Vagina (tissue), 2 donors: ENCODE measurements at regions not wholly inside any gene's neighbourhood (a gene's known extent, or its start where the extent isn't known, plus 50 kb on each side); places are given as distances from the start of the nearest gene placed in this dataset.

Source experiments
- DNase-seq, 2 donors: peaks; one replicate each; pipeline ENCODE4 v3.0.0-alpha.2; 2017; ENCODE audit errors: extremely low spot score in 2 of 2
- H3K27ac ChIP-seq: fragments of 200-600 bp; sonication (generic); one replicate; pipeline ENCODE4 v1.5.1; 2019
- H3K27me3 ChIP-seq: fragments of 200-600 bp; sonication (generic); one replicate; pipeline ENCODE4 v1.5.1; 2019
- H3K36me3 ChIP-seq, 2 donors: fragments of 200-600 bp; sonication (generic); one replicate each; pipeline ENCODE4 v1.5.1; 2017 to 2019
- H3K4me1 ChIP-seq: fragments of 200-600 bp; sonication (generic); one replicate; pipeline ENCODE4 v1.5.1; 2019
- H3K4me3 ChIP-seq, 2 donors: fragments of 200-600 bp; sonication (generic); 1 replicate in 1 of 2; 2 replicates in 1 of 2; pipeline ENCODE4 v1.5.1; 2016 to 2019
- H3K9me3 ChIP-seq: fragments of 200-600 bp; sonication (generic); one replicate; pipeline ENCODE4 v1.5.1; 2019
- POLR2A ChIP-seq, 2 donors: fragments of 450-650 bp; IDR thresholded peaks; one replicate each; pipeline ENCODE4 v1.6.1; 2017; ENCODE audit warnings: antibody characterized with exemption in 2 of 2, mild to moderate bottlenecking in 2 of 2, moderate library complexity in 2 of 2
- POLR2AphosphoS5 ChIP-seq, 2 donors: sonication (generic); formaldehyde crosslinking; IDR thresholded peaks; one replicate each; pipeline ENCODE4 v1.9.0; 2017; ENCODE audit warnings: antibody characterized with exemption in 2 of 2, mild to moderate bottlenecking in 2 of 2, low read depth in 1 of 2; ENCODE audit not compliant: insufficient read depth in 1 of 2
- intact Hi-C: fragments of 100-400 bp; cut with DNase I; formaldehyde crosslinking; loops from one replicate; pipeline ENCODE4 v1.15.1; 2023
- TF ChIP-seq, protein P1 (sequence below), 3 experiments: fragments of 450-650 bp in 2 of 3; fragments of 200-600 bp in 1 of 3; sonication (generic) in 1 of 3; IDR thresholded peaks; one replicate each; pipeline ENCODE4 v1.5.1; 2017 to 2019; ENCODE audit warnings: antibody characterized with exemption in 3 of 3, mild to moderate bottlenecking in 2 of 3, moderate library complexity in 2 of 3

DNA sequence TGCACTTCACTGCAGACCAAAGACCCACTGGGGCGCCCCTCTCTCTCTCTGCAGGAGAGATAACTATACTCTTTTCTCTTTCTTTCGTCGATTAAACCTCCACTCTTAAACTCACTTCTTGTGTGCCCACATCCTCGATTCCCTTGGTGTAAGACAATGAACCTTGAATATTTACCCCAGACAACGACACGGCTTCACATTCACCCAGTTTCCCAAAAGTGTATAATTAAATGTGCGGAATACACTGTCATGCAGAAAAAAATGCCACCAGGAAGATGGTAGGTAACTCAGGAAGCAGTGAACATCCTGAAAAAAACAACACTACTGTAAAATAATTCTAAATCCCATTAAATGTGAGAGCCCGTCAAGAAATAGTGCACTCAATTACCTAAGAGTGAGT is 882.2 kb downstream of the TYW1 start:
- H3K27me3 ChIP-seq = no peaks in the 10 kb centered on the region
- no peak for DNase-seq
- intact Hi-C loops = no loop called here
- no peaks in the 10 kb centered on the region for H3K36me3 ChIP-seq
- H3K4me1 ChIP-seq = no peaks in the 10 kb centered on the region
- H3K9me3 ChIP-seq = no peaks in the 10 kb centered on the region
- no peak overlapping the region for H3K27ac ChIP-seq
- TF ChIP-seq POLR2AphosphoS5 (IDR thresholded peaks at IDR 0.05; ENCODE audit: insufficient read depth in 1 of 2, low read depth in 1 of 2) (no peak), POLR2A (IDR thresholded peaks at IDR 0.05) (no peak)
- TF ChIP-seq, protein P1, sequence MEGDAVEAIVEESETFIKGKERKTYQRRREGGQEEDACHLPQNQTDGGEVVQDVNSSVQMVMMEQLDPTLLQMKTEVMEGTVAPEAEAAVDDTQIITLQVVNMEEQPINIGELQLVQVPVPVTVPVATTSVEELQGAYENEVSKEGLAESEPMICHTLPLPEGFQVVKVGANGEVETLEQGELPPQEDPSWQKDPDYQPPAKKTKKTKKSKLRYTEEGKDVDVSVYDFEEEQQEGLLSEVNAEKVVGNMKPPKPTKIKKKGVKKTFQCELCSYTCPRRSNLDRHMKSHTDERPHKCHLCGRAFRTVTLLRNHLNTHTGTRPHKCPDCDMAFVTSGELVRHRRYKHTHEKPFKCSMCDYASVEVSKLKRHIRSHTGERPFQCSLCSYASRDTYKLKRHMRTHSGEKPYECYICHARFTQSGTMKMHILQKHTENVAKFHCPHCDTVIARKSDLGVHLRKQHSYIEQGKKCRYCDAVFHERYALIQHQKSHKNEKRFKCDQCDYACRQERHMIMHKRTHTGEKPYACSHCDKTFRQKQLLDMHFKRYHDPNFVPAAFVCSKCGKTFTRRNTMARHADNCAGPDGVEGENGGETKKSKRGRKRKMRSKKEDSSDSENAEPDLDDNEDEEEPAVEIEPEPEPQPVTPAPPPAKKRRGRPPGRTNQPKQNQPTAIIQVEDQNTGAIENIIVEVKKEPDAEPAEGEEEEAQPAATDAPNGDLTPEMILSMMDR (IDR thresholded peaks at IDR 0.05) = no peak
- no peak overlapping the region for H3K4me3 ChIP-seq

DNA sequence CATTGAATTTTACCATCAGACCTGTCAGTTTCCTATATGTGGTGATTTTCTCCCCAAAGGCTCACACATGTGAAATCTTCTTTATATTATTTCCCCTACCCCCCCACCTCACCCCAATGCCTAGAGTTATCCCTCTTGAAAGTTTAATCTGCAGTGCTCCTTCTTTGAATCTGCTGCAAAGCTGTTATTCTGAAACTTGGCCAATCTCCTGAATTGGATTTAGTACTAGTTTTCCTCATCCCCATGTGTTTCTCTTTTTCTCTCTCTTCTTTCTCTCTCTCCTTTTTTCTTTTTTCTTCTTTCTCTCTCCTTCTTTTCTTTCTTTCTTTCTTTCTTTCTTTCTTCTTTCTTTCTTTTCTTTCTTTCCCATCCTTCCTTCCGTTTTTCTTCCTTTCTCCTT is 886.2 kb downstream of the TYW1 start:
- H3K36me3 ChIP-seq = no peaks in the 10 kb centered on the region
- H3K27me3 ChIP-seq = no peaks in the 10 kb centered on the region
- H3K27ac ChIP-seq = no peak overlapping the region
- no peak overlapping the region for H3K4me3 ChIP-seq
- TF ChIP-seq, protein P1 (IDR thresholded peaks at IDR 0.05) = no peak
- no peak for TF ChIP-seq POLR2A (IDR thresholded peaks at IDR 0.05)
- TF ChIP-seq POLR2AphosphoS5 (IDR thresholded peaks at IDR 0.05; ENCODE audit: insufficient read depth in 1 of 2, low read depth in 1 of 2) = no peak
- H3K4me1 ChIP-seq = no peaks in the 10 kb centered on the region
- intact Hi-C loops = no loop called here
- no peaks in the 10 kb centered on the region for H3K9me3 ChIP-seq
- no peak for DNase-seq

DNA sequence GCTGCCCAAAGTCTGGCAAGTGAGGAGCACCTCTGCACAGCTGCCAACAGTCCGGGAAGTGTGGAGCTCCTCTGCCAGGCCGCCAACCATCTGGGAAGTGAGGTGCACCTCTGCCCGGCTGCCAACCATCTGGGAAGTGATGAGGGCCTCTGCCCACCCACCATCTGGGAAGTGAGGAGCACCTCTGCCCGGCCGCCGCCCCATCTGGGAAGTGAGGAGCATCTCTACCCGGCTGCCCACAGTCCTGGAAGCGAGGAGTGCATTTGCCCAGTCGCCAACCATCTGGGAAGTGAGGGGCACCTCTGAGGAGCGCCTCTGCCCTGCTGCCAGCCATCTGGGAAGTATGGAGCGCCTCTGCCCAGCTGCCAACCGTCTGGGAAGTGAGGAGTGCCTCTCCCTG is 893.7 kb downstream of the TYW1 start:
- intact Hi-C loops = no loop called here
- no peak overlapping the region for H3K27ac ChIP-seq
- no peaks in the 10 kb centered on the region for H3K4me1 ChIP-seq
- DNase-seq = no peak
- no peaks in the 10 kb centered on the region for H3K9me3 ChIP-seq
- H3K27me3 ChIP-seq = no peaks in the 10 kb centered on the region
- TF ChIP-seq, protein P1 (IDR thresholded peaks at IDR 0.05) = no peak
- TF ChIP-seq POLR2AphosphoS5 (IDR thresholded peaks at IDR 0.05; ENCODE audit: insufficient read depth in 1 of 2, low read depth in 1 of 2) = no peak
- TF ChIP-seq POLR2A (IDR thresholded peaks at IDR 0.05) = no peak
- no peak overlapping the region for H3K4me3 ChIP-seq
- no peaks in the 10 kb centered on the region for H3K36me3 ChIP-seq

DNA sequence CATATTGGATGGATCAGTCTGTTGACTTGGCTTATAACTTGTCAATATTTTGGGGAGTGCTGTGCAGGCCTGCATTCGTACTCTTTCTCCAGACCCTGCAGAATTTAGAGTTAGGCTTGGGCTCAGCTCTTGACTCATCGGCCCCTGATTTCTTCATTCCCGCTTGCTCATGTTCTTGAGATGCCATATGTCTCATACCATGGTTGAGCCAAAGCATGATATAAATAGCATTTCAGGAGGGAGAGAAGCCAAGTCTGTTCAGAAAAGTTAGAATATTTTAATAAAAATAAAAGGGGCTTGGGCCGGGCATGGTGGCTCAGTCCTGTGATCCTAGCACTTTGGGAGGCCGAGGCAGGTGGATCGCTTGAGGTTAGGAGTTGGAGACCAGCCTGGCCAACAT is 898.1 kb downstream of the TYW1 start:
- no peaks in the 10 kb centered on the region for H3K4me1 ChIP-seq
- intact Hi-C loops = no loop called here

DNA sequence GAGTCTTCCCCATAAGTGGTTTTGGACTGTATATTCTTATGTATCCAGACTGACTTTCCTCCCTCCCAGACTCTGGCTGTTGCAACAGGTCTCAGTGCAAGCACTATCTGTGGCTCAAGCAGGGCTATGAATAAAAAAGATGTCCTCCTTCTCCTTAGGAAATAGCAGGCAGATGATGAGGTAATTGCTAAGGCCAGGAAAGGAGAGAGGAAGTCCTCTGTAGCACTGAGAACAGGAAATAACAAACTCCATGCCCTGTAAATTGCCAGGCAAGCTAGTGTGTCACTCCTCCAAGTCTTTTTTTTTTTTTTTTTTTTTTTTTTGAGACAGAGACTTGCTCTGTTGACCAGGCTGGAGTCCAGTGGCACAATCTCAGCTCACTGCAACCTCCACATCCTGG is 900.1 kb downstream of the TYW1 start:
- Histone ChIP-seq H3K36me3 (no peaks in the 10 kb centered on the region), H3K4me3 (no peak overlapping the region), H3K27me3 (no peaks in the 10 kb centered on the region), H3K4me1 (no peaks in the 10 kb centered on the region), H3K9me3 (no peaks in the 10 kb centered on the region), H3K27ac (no peak overlapping the region)
- intact Hi-C loops = no loop called here
- DNase-seq = no peak
- TF ChIP-seq POLR2AphosphoS5 (IDR thresholded peaks at IDR 0.05; ENCODE audit: insufficient read depth in 1 of 2, low read depth in 1 of 2) (no peak), POLR2A (IDR thresholded peaks at IDR 0.05) (no peak)
- TF ChIP-seq, protein P1 (IDR thresholded peaks at IDR 0.05) = no peak

More for the DNA sequence above, 898.1 kb downstream of the TYW1 start:
- DNase-seq = no peak
- Histone ChIP-seq H3K27me3 (no peaks in the 10 kb centered on the region), H3K4me3 (no peak overlapping the region), H3K36me3 (no peaks in the 10 kb centered on the region), H3K9me3 (no peaks in the 10 kb centered on the region), H3K27ac (no peak overlapping the region)
- TF ChIP-seq POLR2AphosphoS5 (IDR thresholded peaks at IDR 0.05; ENCODE audit: insufficient read depth in 1 of 2, low read depth in 1 of 2) (no peak), POLR2A (IDR thresholded peaks at IDR 0.05) (no peak)
- TF ChIP-seq, protein P1 (IDR thresholded peaks at IDR 0.05) = no peak
